NB4 (cell line): ENCODE measurements at regions not wholly inside any gene's neighbourhood (a gene's known extent, or its start where the extent isn't known, plus 50 kb on each side); places are given as distances from the start of the nearest gene placed in this dataset.

Source experiments
- DNase-seq: peaks from one replicate; pipeline ENCODE4 v3.0.0; 2010; ENCODE audit warnings: low read depth
- H3K4me3 ChIP-seq: one replicate; pipeline ENCODE4 v1.5.1; 2011; ENCODE audit warnings: mild to moderate bottlenecking, low read depth, low read length, moderate library complexity
- CTCF ChIP-seq: IDR thresholded peaks from one replicate; pipeline ENCODE4 v1.5.1; 2012; ENCODE audit warnings: low read depth, low read length
- MAX ChIP-seq: IDR thresholded peaks from 2 replicates; pipeline ENCODE4 v1.6.1; 2011; ENCODE audit warnings: low read depth, low read length
- MYC ChIP-seq: IDR thresholded peaks from 2 replicates; pipeline ENCODE4 v1.6.1; 2011; ENCODE audit warnings: low read depth, low read length
- POLR2A ChIP-seq: IDR thresholded peaks from 2 replicates; pipeline ENCODE4 v1.6.1; 2011; ENCODE audit warnings: mild to moderate bottlenecking; ENCODE audit not compliant: insufficient read length; ENCODE audit errors: extremely low read depth

- no peak for DNase-seq
- H3K4me3 ChIP-seq = no peak overlapping the region
- no peak for TF ChIP-seq MYC
- TF ChIP-seq MAX = no peak
- TF ChIP-seq POLR2A = no peak
- no peak for TF ChIP-seq CTCF
Observed at GRCh38 chr12:98180603-98181002, 334.8 kb upstream of the TMPO start.

- no peak for DNase-seq
- H3K4me3 ChIP-seq = no peak overlapping the region
- TF ChIP-seq MAX = no peak
- TF ChIP-seq CTCF = no peak
- TF ChIP-seq POLR2A = no peak
Observed at GRCh38 chr12:98182821-98183220, 332.6 kb upstream of the TMPO start.

- peak; percentile 12 for DNase-seq
- H3K4me3 ChIP-seq = no peak overlapping the region
Observed at GRCh38 chr12:98185606-98186005, 329.8 kb upstream of the TMPO start.

GRCh38 chr12:98188650-98189077 lies 326.7 kb upstream of the TMPO start:
- no peak overlapping the region for H3K4me3 ChIP-seq
- peak; percentile 33 for DNase-seq
- no peak for TF ChIP-seq POLR2A
- no peak for TF ChIP-seq MAX
- no peak for TF ChIP-seq MYC
- TF ChIP-seq CTCF = no peak

More at GRCh38 chr12:98185606-98186005, 329.8 kb upstream of the TMPO start:
- TF ChIP-seq POLR2A = no peak
- peak; percentile 62; the same call in 1 of the 2 replicates for TF ChIP-seq MAX

GRCh38 chr12:98194591-98194990 lies 320.8 kb upstream of the TMPO start:
- H3K4me3 ChIP-seq = no peak overlapping the region
- TF ChIP-seq MAX = no peak
- TF ChIP-seq POLR2A = no peak
- no peak for TF ChIP-seq CTCF
- TF ChIP-seq MYC = no peak

GRCh38 chr12:98198261-98198982 lies 317.0 kb upstream of the TMPO start:
- TF ChIP-seq POLR2A (no peak), MYC (no peak), CTCF (no peak), MAX (no peak)
- DNase-seq = no peak

More at GRCh38 chr12:98194591-98194990, 320.8 kb upstream of the TMPO start:
- no peak for DNase-seq

More at GRCh38 chr12:98198261-98198982, 317.0 kb upstream of the TMPO start:
- no peak overlapping the region for H3K4me3 ChIP-seq
